NCI-H69 (cell line): ENCODE measurements at regions not wholly inside any gene's neighbourhood (a gene's known extent, or its start where the extent isn't known, plus 50 kb on each side); places are given as distances from the start of the nearest gene placed in this dataset.

Source experiments
- DNase-seq: peaks from one replicate; lab custom pipeline; 2025; lab: John Stamatoyannopoulos, UW

- no peak for DNase-seq
Observed at GRCh38 chr9:89793124-89793495, 188.3 kb downstream of the GADD45G start.

GRCh38 chr9:89793551-89793950 is 188.7 kb downstream of the GADD45G start:
- no peak for DNase-seq

GRCh38 chr9:89794918-89795317 is 190.1 kb downstream of the GADD45G start:
- DNase-seq, result no peak

GRCh38 chr9:89795538-89796195 is 190.9 kb downstream of the GADD45G start:
- peak; percentile 55 for DNase-seq

- no peak for DNase-seq
Observed at GRCh38 chr9:89796606-89797005, 191.8 kb downstream of the GADD45G start.

- no peak for DNase-seq
Observed at GRCh38 chr9:89797255-89797654, 192.4 kb downstream of the GADD45G start.

GRCh38 chr9:89797937-89798455 is 193.2 kb downstream of the GADD45G start:
- DNase-seq, result peak; percentile 92

GRCh38 chr9:89798547-89799120 is 193.8 kb downstream of the GADD45G start:
- peak; percentile 51 for DNase-seq

GRCh38 chr9:89799221-89799620 is 194.4 kb downstream of the GADD45G start:
- no peak for DNase-seq

GRCh38 chr9:89799766-89800165 is 195.0 kb downstream of the GADD45G start:
- DNase-seq, result no peak

GRCh38 chr9:89801341-89801740 is 196.5 kb downstream of the GADD45G start:
- DNase-seq, result no peak

GRCh38 chr9:89801742-89802670 is 197.2 kb downstream of the GADD45G start:
- DNase-seq, result no peak

- DNase-seq, result peak; percentile 44
Observed at GRCh38 chr9:89802781-89803355, 198.1 kb downstream of the GADD45G start.

- DNase-seq, result no peak
Observed at GRCh38 chr9:89803403-89803802, 198.6 kb downstream of the GADD45G start.

- DNase-seq, result no peak
Observed at GRCh38 chr9:89804766-89805531, 200.1 kb downstream of the GADD45G start.

GRCh38 chr9:89805571-89806292 is 200.9 kb downstream of the GADD45G start:
- DNase-seq, result no peak

- DNase-seq, result no peak
Observed at GRCh38 chr9:89806371-89807100, 201.7 kb downstream of the GADD45G start.

GRCh38 chr9:89807101-89807395 is 202.2 kb downstream of the GADD45G start:
- DNase-seq, result no peak

GRCh38 chr9:89807682-89808075 is 202.9 kb downstream of the GADD45G start:
- DNase-seq, result peak; percentile 58

GRCh38 chr9:89808076-89808755 is 203.4 kb downstream of the GADD45G start:
- peak; percentile 97 for DNase-seq
